Spleen (tissue), 11 donors: ENCODE measurements at regions not wholly inside any gene's neighbourhood (a gene's known extent, or its start where the extent isn't known, plus 50 kb on each side); places are given as distances from the start of the nearest gene placed in this dataset.

Experiments used
- DNase-seq: peaks from one replicate; pipeline ENCODE4 v3.0.0-alpha.2; 2020
- H3K27ac ChIP-seq, 8 donors: fragments of 200-600 bp; sonication (generic) in 7 of 8; 1 replicate in 4 of 8; 2 replicates in 4 of 8; pipeline versions ENCODE4 v1.5.0 to v1.8.0; 2016 to 2021; ENCODE audit warnings: inconsistent platforms in 4 of 8, mild to moderate bottlenecking in 4 of 8, moderate library complexity in 1 of 8
- H3K27me3 ChIP-seq, 7 donors: fragments of 200-600 bp; sonication (generic) in 6 of 7; replicated peaks in 1 of 7; 1 replicate in 4 of 7; 2 replicates in 3 of 7; pipeline versions ENCODE4 v1.5.0 to v1.8.0; 2016 to 2021; ENCODE audit warnings: inconsistent platforms in 3 of 7, mild to moderate bottlenecking in 1 of 7
- H3K36me3 ChIP-seq, 6 donors: fragments of 200-600 bp; sonication (generic) in 5 of 6; 1 replicate in 4 of 6; 2 replicates in 2 of 6; pipeline versions ENCODE4 v1.5.0 to v1.8.0; 2016 to 2021; ENCODE audit warnings: inconsistent platforms in 2 of 6
- H3K4me1 ChIP-seq, 6 donors: fragments of 200-600 bp; sonication (generic) in 5 of 6; 1 replicate in 3 of 6; 2 replicates in 3 of 6; pipeline versions ENCODE4 v1.5.0 to v1.8.0; 2016 to 2021; ENCODE audit warnings: inconsistent platforms in 3 of 6
- H3K4me3 ChIP-seq, 8 donors: fragments of 200-600 bp; sonication (generic) in 7 of 8; 1 replicate in 4 of 8; 2 replicates in 4 of 8; pipeline versions ENCODE4 v1.5.0 to v1.8.0; 2016 to 2021; ENCODE audit warnings: inconsistent platforms in 4 of 8, mild to moderate bottlenecking in 4 of 8, moderate library complexity in 2 of 8
- H3K9me3 ChIP-seq, 8 donors: fragments of 200-600 bp; sonication (generic) in 7 of 8; 1 replicate in 4 of 8; 2 replicates in 4 of 8; pipeline versions ENCODE4 v1.5.0 to v1.8.0; 2016 to 2021; ENCODE audit warnings: inconsistent platforms in 4 of 8
- POLR2A ChIP-seq, 3 donors: fragments of 450-650 bp; IDR thresholded peaks; one replicate each; pipeline ENCODE4 v1.5.1; 2017; ENCODE audit warnings: antibody characterized with exemption in 3 of 3, mild to moderate bottlenecking in 1 of 3
- POLR2AphosphoS5 ChIP-seq, 3 donors: sonication (generic); formaldehyde crosslinking; IDR thresholded peaks; one replicate each; pipeline ENCODE4 v1.5.1; 2017; ENCODE audit warnings: antibody characterized with exemption in 3 of 3
- WGBS, 5 donors: extraction: QIAGEN DNeasy Blood & Tissue Kit in 3 of 5; methylation state at CpG; one replicate each; pipeline versions ENCODE4 v1.1.5 to v1.1.7; 2013 to 2018; 5-methylcytosine and 5-hydroxymethylcytosine counted together
- intact Hi-C: fragments of 100-400 bp; cut with DNase I; formaldehyde crosslinking; loops from one replicate; pipeline ENCODE4 v1.15.0; 2023; ENCODE audit warnings: low total_unique reads
- TF ChIP-seq, protein P1 (sequence below), 11 experiments: fragments of 200-600 bp in 7 of 11; fragments of 450-650 bp in 4 of 11; sonication (generic) in 4 of 11; IDR thresholded peaks in 8 of 11; conservative IDR thresholded peaks in 3 of 11; 1 replicate in 7 of 11; 2 replicates in 4 of 11; pipeline versions ENCODE4 v1.4.0 to v1.8.0; 2016 to 2021; ENCODE audit warnings: antibody characterized with exemption in 11 of 11, inconsistent platforms in 4 of 11, mild to moderate bottlenecking in 1 of 11
- donor health status: healthy with polysubstance abuse.
- donor health status: DM: no; HTN: no; CAD: no; lungs with moderate emphysema.
- donor health status: DM: no; HTN: no; CAD: no.
- donor health status: Bipolar disorder and iron deficiency.
- donor health status: healthy.
- donor health status: DM: no; HTN: no; CAD: no.
- donor health status: DM: yes; HTN: yes; CAD: no.

DNA sequence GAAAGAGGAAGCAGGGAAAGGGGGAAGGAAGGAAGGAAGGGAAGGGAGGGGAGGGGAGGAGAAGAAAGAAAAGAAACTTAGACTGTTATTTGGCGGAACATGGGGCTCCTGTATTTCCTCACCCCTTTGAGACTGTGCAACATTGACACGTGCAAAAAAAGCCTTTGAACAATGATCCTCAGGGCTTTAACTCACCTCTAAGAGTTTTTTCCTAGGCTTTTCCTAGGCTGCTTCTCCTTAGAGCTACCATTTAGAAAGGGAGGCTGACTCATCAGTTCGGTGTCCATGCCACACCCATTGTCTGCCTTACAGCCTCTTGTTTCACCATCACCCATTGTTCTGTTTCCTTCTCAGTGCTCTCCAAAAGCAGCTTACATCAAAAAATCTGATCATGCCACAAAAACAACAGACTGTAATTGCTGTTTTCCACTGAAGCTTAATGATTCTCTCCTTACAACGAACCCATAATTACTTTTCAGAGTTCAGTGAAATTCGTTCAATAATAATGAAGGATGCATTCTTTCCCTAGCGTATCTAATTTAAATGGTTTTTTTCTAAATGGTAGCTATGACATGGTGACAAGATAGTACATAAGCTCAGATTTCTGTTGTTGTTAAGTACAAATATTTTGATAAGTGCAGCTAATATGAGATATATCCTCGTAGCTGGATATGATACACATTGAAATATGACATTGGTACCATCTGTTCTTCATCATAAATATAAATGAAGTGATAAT is 90.8 kb downstream of the PRLHR start:
- no peaks in the 10 kb centered on the region for H3K36me3 ChIP-seq
- 60 to 64% (median 62%) methylated on average over 7 of the region's 7 CpGs for WGBS, 5 donors

DNA sequence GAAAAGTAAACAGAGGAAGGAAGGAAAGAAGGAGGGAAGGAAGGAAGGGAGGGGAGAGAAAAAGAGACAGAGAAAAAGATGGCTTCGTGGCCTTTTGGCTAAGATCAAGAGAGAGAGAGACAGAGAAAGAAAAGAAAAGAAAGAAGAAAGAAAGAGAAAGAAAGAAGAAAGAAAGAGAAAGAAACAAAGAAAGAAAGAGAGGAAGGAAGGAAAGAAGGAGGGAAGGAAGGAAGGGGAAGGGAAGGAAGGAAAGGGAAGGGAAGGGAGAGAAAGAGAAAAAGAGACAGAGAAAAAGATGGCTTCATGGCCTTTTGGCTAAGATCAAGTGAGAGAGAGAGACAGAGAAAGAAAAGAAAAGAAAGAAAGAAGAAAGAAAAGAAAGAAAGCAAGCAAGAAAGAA is 91.4 kb downstream of the PRLHR start:
- no peak for DNase-seq
- Histone ChIP-seq H3K36me3 (no peaks in the 10 kb centered on the region), H3K27me3 (peaks cover 0 to 5% (median 0%) of the 10 kb centered on the region in 7 donors), H3K9me3 (no peaks in the 10 kb centered on the region), H3K4me3 (no peak overlapping the region), H3K4me1 (no peaks in the 10 kb centered on the region), H3K27ac (no peak overlapping the region)
- intact Hi-C loops, result no loop called here
- TF ChIP-seq, protein P1, sequence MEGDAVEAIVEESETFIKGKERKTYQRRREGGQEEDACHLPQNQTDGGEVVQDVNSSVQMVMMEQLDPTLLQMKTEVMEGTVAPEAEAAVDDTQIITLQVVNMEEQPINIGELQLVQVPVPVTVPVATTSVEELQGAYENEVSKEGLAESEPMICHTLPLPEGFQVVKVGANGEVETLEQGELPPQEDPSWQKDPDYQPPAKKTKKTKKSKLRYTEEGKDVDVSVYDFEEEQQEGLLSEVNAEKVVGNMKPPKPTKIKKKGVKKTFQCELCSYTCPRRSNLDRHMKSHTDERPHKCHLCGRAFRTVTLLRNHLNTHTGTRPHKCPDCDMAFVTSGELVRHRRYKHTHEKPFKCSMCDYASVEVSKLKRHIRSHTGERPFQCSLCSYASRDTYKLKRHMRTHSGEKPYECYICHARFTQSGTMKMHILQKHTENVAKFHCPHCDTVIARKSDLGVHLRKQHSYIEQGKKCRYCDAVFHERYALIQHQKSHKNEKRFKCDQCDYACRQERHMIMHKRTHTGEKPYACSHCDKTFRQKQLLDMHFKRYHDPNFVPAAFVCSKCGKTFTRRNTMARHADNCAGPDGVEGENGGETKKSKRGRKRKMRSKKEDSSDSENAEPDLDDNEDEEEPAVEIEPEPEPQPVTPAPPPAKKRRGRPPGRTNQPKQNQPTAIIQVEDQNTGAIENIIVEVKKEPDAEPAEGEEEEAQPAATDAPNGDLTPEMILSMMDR (IDR thresholded peaks at IDR 0.05 in 8 of 11, conservative IDR thresholded peaks at IDR 0.05 in 3 of 11), result no peak
- TF ChIP-seq POLR2AphosphoS5 (IDR thresholded peaks at IDR 0.05), result no peak
- no peak for TF ChIP-seq POLR2A (IDR thresholded peaks at IDR 0.05)
- WGBS, 5 donors, result 64 to 71% (median 66%) methylated on average over 1 of the region's 1 CpG

More for the DNA sequence above, 90.8 kb downstream of the PRLHR start:
- H3K27me3 ChIP-seq, result peaks cover 0 to 5% (median 0%) of the 10 kb centered on the region in 7 donors
- TF ChIP-seq POLR2AphosphoS5 (IDR thresholded peaks at IDR 0.05), result no peak
- TF ChIP-seq POLR2A (IDR thresholded peaks at IDR 0.05), result no peak
- TF ChIP-seq, protein P1 (IDR thresholded peaks at IDR 0.05 in 8 of 11, conservative IDR thresholded peaks at IDR 0.05 in 3 of 11), result no peak
- no peak for DNase-seq
- H3K9me3 ChIP-seq, result no peaks in the 10 kb centered on the region
- intact Hi-C loops, result no loop called here
- H3K4me3 ChIP-seq, result no peak overlapping the region
- no peak overlapping the region for H3K27ac ChIP-seq
- no peaks in the 10 kb centered on the region for H3K4me1 ChIP-seq

DNA sequence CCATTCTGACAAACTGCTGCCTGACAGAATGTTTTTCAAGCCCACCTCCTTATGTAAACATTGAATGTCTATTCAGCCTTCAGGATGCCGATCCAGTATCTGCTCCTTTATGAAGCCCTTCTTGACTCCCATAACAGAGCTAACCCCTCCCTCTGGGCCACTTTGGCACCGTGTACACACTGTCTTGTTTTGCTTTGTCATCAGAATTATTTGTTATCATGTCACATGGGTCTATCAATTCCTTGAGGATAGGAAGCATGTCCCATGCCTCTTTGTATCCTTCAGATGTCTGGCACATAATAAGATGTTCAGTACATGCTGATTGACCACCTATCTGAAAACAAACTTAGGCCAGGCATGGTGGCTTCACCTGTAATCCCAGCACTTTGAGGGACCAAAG is 92.3 kb downstream of the PRLHR start:
- no peaks in the 10 kb centered on the region for H3K9me3 ChIP-seq
- H3K4me1 ChIP-seq, result no peaks in the 10 kb centered on the region
- WGBS, 5 donors, result 49 to 73% (median 67%) methylated on average over 2 of the region's 2 CpGs
- no peak overlapping the region for H3K4me3 ChIP-seq
- no peak overlapping the region for H3K27ac ChIP-seq
- TF ChIP-seq, protein P1 (IDR thresholded peaks at IDR 0.05 in 8 of 11, conservative IDR thresholded peaks at IDR 0.05 in 3 of 11), result no peak
- TF ChIP-seq POLR2AphosphoS5 (IDR thresholded peaks at IDR 0.05) (no peak), POLR2A (IDR thresholded peaks at IDR 0.05) (no peak)
- intact Hi-C loops, result no loop called here
- DNase-seq, result no peak
- no peaks in the 10 kb centered on the region for H3K36me3 ChIP-seq
- H3K27me3 ChIP-seq, result peaks cover 0 to 5% (median 0%) of the 10 kb centered on the region in 7 donors

DNA sequence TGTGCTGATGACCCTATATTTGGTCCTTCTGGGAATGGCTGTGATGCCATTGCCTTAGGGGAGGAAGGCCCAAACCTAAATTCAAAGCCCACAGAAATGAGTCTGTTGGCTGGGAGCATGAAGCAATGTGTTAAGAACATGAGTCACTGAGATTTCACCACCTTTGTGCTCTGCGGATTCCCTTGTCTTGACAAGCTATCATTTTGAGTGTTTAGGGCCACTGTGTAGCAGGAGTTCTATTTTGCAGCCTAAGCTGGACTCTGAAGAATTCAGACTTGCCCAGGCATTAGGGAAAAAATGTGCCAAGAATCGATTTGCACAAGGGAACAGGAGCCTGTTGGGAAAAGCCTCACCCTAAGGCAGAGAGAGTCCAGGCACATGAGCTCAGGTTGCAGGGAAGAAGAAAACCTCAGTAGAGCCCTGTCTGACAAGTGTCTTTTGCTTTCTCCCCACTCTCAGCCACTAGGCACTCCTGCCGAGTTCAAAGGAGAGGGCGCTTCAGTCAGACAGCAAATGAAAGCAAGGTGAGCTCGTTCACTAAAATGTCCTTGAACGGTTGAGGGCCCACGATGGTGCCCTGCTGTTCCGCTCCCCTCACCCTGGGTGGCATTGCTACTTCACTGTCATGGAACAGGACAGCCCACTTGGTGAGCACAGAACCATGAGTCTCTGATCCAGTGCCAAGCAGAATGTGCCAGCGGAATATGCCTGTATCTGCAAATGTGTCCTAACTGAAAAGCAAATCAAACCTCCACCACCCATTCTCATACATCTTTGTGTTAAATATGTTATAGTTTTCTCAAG is 93.6 kb downstream of the PRLHR start:
- WGBS, 5 donors, result 67 to 76% (median 75%) methylated on average over 9 of the region's 9 CpGs
- Histone ChIP-seq H3K27ac (no peak overlapping the region), H3K27me3 (peaks cover 0 to 5% (median 0%) of the 10 kb centered on the region in 7 donors), H3K4me1 (no peaks in the 10 kb centered on the region), H3K4me3 (no peak overlapping the region), H3K36me3 (no peaks in the 10 kb centered on the region), H3K9me3 (no peaks in the 10 kb centered on the region)
- DNase-seq, result no peak
- intact Hi-C loops, result no loop called here
- TF ChIP-seq, protein P1 (IDR thresholded peaks at IDR 0.05 in 8 of 11, conservative IDR thresholded peaks at IDR 0.05 in 3 of 11), result no peak
- TF ChIP-seq POLR2A (IDR thresholded peaks at IDR 0.05), result no peak
- no peak for TF ChIP-seq POLR2AphosphoS5 (IDR thresholded peaks at IDR 0.05)
